Left colon (tissue), 2 donors: ENCODE measurements at regions not wholly inside any gene's neighbourhood (a gene's known extent, or its start where the extent isn't known, plus 50 kb on each side); places are given as distances from the start of the nearest gene placed in this dataset.

Experiments used
- ATAC-seq: fragments of 200-7000 bp; cut with Tn5 transposase; one replicate; pipeline ENCODE4 v1.9.1; 2020; ENCODE audit warnings: mild to moderate bottlenecking, moderate library complexity
- DNase-seq, 2 donors: peaks; one replicate each; pipeline ENCODE4 v3.0.0-alpha.2; 2020
- intact Hi-C, 2 donors: fragments of 100-400 bp; cut with DNase I in 1 of 2; cut with micrococcal nuclease in 1 of 2; formaldehyde crosslinking; loops; one replicate each; pipeline versions ENCODE4 v1.11.2 to v1.14.0; 2022; cut with DNase I, micrococcal nuclease
- donor health status: DM: no; HTN: no; CAD: no.
- donor health status: DM: yes; HTN: yes; CAD: no.

DNA sequence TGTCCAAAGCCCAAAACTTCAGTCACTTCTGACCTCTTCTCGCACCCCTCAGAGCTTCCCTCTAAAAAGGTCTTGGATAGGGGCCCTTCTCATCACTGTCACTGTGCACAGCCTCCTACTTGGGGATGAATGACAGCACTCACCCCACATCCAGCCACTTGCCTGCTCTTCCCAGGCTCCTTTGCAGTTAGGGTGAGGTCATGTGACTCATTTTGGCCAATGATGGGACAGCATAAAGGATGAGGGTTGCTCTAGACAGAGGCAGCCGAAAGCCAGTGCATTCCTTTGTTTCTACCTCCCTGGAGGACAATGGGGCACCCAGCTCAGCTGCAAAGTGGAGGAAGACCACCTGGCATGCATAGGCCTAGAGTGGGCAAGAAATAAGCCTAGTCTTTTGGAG is 1413.3 kb downstream of the TBC1D22A start:
- ATAC-seq = no peak
- intact Hi-C loops = no loop called here
- no peak for DNase-seq

- ATAC-seq = no peak
- DNase-seq = no peak
- intact Hi-C loops = no loop called here
Measured at GRCh38 chr22:48173773-48174160, 1411.3 kb downstream of the TBC1D22A start.

GRCh38 chr22:48173061-48173772 is 1410.8 kb downstream of the TBC1D22A start:
- no peak for ATAC-seq
- intact Hi-C loops = no loop called here
- no peak for DNase-seq

- DNase-seq (no peak), ATAC-seq (no peak)
- intact Hi-C loops = no loop called here
Measured at GRCh38 chr22:48171271-48171691, 1408.8 kb downstream of the TBC1D22A start.

- DNase-seq (no peak), ATAC-seq (no peak)
- intact Hi-C loops = no loop called here
Measured at GRCh38 chr22:48169227-48169626, 1406.8 kb downstream of the TBC1D22A start.

GRCh38 chr22:48167238-48167637 is 1404.8 kb downstream of the TBC1D22A start:
- DNase-seq (no peak), ATAC-seq (no peak)
- intact Hi-C loops = no loop called here

DNA sequence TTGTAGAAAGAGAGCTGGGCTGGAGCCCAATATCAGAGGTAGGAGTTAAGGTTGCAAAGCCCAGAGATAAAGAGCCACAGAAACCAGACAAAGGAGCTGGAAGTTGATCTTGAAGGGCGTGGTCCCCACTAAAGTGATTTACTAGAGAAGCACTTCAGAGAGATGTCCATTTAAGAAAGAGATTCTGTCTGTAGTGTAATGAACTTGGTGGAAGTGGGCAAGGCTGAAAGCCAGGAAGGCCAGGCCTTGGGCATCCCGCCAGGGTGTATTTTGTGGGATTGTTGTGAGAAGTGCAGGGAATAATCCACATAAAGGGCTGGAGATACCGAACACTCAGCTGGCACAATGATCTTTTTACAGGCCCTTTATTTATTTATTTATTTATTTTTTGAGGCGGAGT is 1398.8 kb downstream of the TBC1D22A start:
- intact Hi-C loops = no loop called here
- DNase-seq (peak in 1 of 2 donors; percentile 58), ATAC-seq (peak; percentile 58)

DNA sequence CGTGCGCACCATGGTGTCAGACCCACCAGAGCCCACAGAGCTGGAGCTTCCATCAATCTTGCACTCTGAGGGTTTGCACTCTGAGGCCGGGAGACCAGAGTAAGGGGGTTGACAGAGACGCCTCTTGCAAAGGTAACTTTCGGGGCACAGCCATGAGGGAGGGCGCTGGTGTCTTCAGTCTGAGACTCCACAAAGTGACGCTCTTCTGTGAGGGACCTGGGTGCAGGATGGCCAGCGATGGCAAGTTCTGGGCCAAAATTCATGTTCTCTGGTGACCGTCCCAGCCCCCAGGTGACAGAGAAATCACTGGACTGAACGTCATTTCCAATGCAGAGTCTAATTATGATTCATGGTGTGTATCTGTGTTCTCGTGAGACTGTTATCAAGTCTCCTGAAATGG is 1395.2 kb downstream of the TBC1D22A start:
- no peak for ATAC-seq
- no peak for DNase-seq
- intact Hi-C loops = no loop called here

- ATAC-seq = peak; percentile 90
- intact Hi-C loops = no loop called here
- DNase-seq = peak; percentile 64 to 77
Measured at GRCh38 chr22:48156603-48157355, 1394.3 kb downstream of the TBC1D22A start.

DNA sequence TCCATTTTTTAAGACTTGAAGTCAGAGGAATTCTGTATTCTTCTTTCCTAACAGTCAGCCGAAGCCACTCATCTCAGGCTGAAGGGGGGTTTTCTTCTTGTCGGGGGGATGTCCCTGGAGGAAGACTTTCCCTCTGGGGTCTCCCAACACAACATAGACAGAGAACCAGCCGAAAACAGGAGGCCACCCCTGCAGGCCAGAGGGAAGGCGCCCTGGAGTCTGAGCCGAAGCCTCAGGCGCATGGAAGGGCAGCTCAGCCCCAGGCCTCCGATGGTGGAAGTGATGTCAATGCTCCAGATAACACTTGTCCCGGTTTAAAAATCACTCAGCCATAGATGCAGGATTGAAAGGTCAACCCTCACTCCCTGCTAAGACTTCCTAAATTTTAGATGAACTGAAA is 1393.0 kb downstream of the TBC1D22A start:
- intact Hi-C loops = no loop called here
- ATAC-seq = no peak

DNA sequence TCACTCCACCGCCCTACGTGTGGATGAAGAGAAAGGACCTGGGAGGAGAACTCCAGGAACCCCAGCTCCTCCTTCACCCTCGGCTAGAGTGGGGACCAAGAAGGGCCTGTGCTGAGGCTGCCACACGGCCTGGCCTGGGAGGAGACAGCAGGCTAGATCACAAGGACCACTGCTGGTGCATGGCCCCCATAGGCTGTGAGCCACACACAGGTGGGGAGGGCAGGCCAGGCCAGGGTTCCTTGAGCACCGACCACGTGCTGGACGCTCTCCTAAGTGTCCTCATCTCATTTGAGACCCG is 1392.4 kb downstream of the TBC1D22A start:
- intact Hi-C loops = no loop called here
- ATAC-seq = no peak

More for the DNA sequence above, 1393.0 kb downstream of the TBC1D22A start:
- DNase-seq = no peak

DNA sequence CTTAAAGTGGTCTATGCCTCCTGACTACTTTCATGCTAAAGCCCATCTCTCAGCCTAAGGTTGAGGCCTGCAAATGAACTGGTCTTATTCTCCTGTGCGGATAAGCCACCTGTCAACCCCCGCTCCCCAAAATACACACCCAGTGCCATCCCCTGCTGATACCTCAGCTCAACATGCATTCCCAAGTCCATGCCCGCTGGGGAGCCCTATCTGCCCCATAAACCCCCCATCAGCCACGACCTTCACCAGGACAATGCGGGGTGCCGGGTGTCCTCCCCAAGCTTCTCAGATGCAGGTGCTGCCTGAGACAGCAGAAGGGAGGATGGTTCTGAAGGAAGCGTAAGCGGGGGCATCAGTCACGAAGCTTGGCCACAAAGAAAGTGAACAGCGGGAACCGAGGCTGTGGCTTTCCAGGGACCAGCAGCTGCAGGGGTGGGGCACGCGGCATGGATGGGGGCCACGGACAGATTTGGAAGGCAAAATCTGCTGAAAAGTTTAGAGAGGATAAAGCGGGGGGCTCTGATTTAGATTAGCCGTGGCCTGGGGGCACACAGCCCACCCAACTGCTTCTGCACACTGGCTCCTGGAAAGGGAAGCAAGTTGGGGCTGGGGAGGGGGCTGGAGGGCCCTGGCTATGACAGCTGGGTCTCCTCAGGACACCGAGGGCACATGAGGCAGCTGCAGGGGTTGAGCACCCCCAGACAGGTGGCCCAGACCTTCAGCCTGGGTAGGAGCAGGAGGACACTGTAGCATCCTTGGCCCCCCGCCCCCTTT is 1391.9 kb downstream of the TBC1D22A start:
- no peak for DNase-seq
- ATAC-seq = no peak
- intact Hi-C loops = no loop called here

More for the DNA sequence above, 1392.4 kb downstream of the TBC1D22A start:
- DNase-seq = no peak

- DNase-seq (peak; percentile 52 to 80), ATAC-seq (peak; percentile 59)
- intact Hi-C loops = no loop called here
Measured at GRCh38 chr22:48153726-48154125, 1391.3 kb downstream of the TBC1D22A start.

- no peak for ATAC-seq
- intact Hi-C loops = no loop called here
- DNase-seq = no peak
Measured at GRCh38 chr22:48152916-48153315, 1390.5 kb downstream of the TBC1D22A start.

DNA sequence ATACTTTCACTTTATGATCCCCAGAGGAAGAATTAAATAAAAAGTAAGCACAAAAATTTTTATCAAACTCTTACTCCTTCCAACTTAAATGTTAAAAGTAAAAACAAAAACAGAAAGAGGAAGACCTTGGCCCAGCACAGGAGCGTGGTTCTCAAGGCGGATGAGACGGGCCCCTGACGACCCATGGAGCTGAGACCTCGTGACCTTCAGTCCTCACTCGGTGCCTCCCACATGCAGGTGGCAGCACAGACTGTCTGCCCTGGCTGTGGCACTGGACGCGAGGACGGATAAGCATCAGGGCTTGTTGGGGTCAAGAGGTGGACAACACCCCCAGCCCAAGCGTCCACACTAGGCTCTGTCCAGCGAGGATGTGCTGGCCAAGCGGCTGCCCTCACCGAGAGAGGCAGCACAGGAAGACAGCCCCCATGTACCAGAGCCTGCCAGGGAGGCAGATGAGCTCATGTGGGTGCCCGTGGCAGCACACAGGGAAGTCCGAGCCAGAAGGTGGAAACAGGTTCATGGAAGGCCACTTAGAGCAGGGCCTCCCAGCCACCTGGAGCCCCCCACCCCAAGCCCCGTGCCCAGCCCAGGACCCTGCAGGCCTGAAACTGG is 1389.8 kb downstream of the TBC1D22A start:
- DNase-seq = no peak
- intact Hi-C loops = no loop called here
- ATAC-seq = no peak

DNA sequence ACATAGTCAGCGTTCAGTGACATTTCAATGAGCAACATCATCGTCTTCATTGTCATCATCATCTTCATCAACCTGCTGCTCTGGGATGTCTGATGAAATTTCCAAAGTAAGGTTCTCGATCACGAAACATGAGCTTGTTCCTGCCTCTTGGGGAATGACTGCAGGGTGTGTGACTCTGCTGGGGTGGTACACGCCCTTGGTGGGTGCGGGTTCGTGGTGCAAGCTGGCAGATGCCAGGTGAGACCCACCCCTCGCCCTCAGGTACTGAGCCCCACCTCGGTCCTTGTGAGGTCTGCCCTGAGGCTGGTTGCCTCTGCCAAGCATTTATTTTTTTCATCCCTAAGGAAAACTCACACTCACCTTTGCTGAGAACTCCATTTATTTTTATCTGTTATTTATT is 1389.2 kb downstream of the TBC1D22A start:
- intact Hi-C loops = no loop called here
- DNase-seq (no peak), ATAC-seq (no peak)

GRCh38 chr22:48147831-48148230 is 1385.4 kb downstream of the TBC1D22A start:
- DNase-seq = no peak
- intact Hi-C loops = no loop called here
- ATAC-seq = no peak

DNA sequence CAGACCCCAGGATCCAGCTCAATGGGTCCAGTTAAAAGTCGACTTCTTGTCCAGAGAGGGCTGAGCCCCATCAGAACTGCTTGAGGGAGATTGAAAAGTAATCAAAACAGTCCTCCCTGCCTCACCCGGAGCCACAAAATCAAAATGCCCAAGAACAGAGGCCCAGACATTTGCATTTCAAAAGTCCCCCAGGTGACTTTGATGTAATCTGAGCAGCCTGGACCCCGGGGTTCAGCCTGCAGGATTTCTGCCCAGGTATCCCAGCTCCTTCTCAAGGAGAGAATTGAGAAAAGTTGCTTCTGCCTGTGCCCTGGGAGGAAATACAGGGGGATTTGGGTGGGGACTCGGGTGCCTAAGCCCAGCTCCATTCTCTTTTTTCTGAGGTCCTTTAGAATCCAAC is 1385.0 kb downstream of the TBC1D22A start:
- no peak for ATAC-seq
- intact Hi-C loops = no loop called here
- no peak for DNase-seq

DNA sequence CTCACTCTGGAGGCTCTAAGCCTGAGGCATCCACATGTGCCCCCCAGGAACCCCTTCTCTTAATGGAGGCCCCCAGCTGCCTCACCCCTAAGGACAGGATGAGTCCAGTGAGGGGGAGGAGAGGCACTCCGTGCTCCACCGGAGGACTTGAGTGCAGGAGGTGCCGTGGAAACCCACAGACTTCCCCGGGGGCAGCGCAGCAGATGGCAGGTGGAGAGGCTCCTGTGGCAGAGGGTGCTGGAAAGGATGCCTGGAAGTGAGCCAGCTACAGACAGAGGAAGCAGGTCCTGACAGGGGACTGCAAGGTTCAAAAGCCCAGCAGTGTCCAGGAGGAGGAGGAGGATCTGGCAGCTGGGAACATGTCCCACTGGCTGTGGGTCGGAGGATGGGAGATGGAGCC is 1384.0 kb downstream of the TBC1D22A start:
- no peak for DNase-seq
- ATAC-seq = no peak
- intact Hi-C loops = no loop called here

DNA sequence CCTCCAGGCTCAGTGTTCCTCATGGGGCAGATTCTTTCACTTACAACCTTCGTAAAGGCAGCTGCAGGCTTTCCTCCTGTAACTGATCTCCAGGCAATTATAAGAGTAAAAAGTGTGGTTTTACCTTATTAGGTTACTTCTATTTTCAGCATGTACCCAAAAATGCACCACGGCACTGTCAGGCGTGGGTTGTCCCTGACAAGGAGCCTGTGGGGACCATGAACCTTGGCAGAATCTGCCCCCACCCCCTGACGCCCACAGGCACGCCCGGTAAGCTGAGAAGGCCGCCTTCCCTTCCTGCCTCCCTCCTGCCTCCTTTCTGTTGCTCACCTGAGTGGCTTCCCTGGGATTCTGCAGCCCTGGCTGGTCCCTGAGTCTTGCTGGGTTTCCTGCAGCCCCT is 1383.3 kb downstream of the TBC1D22A start:
- ATAC-seq = no peak
- no peak for DNase-seq
- intact Hi-C loops = no loop called here
